ENCODE measurements at regions not wholly inside any gene's neighbourhood (a gene's known extent, or its start where the extent isn't known, plus 50 kb on each side); places are given as distances from the start of the nearest gene placed in this dataset.

- H3K36me3 Mint-ChIP-seq (ENCODE audit: low read depth) = no peaks in the 10 kb centered on the region
- H3K27me3 Mint-ChIP-seq (ENCODE audit: low read depth) = no peaks in the 10 kb centered on the region
- no peak overlapping the region for H3K27ac Mint-ChIP-seq (ENCODE audit: unreplicated experiment)
- no peak overlapping the region for H3K4me3 Mint-ChIP-seq
- no peaks in the 10 kb centered on the region for H3K4me1 Mint-ChIP-seq
- DNase-seq (ENCODE audit: low read depth, low spot score) = no peak
- no peak for TF ChIP-seq CTCF (conservative IDR thresholded peaks at IDR 0.05)
- no peaks in the 10 kb centered on the region for H3K9me3 Mint-ChIP-seq
These were observed 85.8 kb upstream of the AHI1 start for GRCh38 chr6:135583256-135583761.

DNA sequence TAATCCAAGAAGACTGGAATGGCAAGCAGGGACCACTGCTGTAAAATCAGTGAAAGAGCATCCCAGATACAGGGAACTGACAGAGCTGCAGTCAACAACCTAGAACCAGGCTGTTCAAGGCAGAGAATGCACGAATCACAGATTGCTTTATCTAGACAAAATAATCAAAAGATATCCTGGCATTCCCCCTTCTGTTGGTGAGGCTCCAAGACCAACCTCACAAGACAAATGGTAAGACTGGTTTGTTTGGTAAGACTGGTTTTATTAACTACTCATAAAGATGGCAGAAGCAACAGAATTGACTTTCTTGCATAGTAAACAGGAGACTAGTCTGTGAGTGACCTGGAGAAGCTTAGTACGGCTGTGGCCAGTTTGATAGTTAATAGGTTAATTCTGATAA is 88.8 kb upstream of the AHI1 start:
- H3K27ac Mint-ChIP-seq (ENCODE audit: unreplicated experiment) = no peak overlapping the region
- no peaks in the 10 kb centered on the region for H3K9me3 Mint-ChIP-seq
- no peaks in the 10 kb centered on the region for H3K4me1 Mint-ChIP-seq
- no peak for DNase-seq (ENCODE audit: low read depth, low spot score)
- no peaks in the 10 kb centered on the region for H3K36me3 Mint-ChIP-seq (ENCODE audit: low read depth)
- no peaks in the 10 kb centered on the region for H3K27me3 Mint-ChIP-seq (ENCODE audit: low read depth)
- TF ChIP-seq CTCF (conservative IDR thresholded peaks at IDR 0.05) = no peak
- no peak overlapping the region for H3K4me3 Mint-ChIP-seq

- DNase-seq (ENCODE audit: low read depth, low spot score) = no peak
- Mint-ChIP-seq H3K4me3 (no peak overlapping the region), H3K4me1 (no peaks in the 10 kb centered on the region), H3K9me3 (no peaks in the 10 kb centered on the region), H3K27ac (ENCODE audit: unreplicated experiment) (no peak overlapping the region), H3K36me3 (ENCODE audit: low read depth) (no peaks in the 10 kb centered on the region), H3K27me3 (ENCODE audit: low read depth) (no peaks in the 10 kb centered on the region)
- TF ChIP-seq CTCF (conservative IDR thresholded peaks at IDR 0.05) = no peak
These were observed 89.3 kb upstream of the AHI1 start for GRCh38 chr6:135586844-135587243.

- Mint-ChIP-seq H3K27me3 (ENCODE audit: low read depth) (no peaks in the 10 kb centered on the region), H3K4me3 (no peak overlapping the region), H3K9me3 (peaks cover 9% of the 10 kb centered on the region), H3K36me3 (ENCODE audit: low read depth) (no peaks in the 10 kb centered on the region), H3K4me1 (no peaks in the 10 kb centered on the region), H3K27ac (ENCODE audit: unreplicated experiment) (no peak overlapping the region)
- no peak for TF ChIP-seq CTCF (conservative IDR thresholded peaks at IDR 0.05)
- DNase-seq (ENCODE audit: low read depth, low spot score) = no peak
These were observed 94.7 kb upstream of the AHI1 start for GRCh38 chr6:135592276-135592675.

- Mint-ChIP-seq H3K27ac (ENCODE audit: unreplicated experiment) (no peak overlapping the region), H3K4me3 (no peak overlapping the region), H3K36me3 (ENCODE audit: low read depth) (no peaks in the 10 kb centered on the region), H3K27me3 (ENCODE audit: low read depth) (no peaks in the 10 kb centered on the region), H3K9me3 (peaks cover 9% of the 10 kb centered on the region), H3K4me1 (no peaks in the 10 kb centered on the region)
- TF ChIP-seq CTCF (conservative IDR thresholded peaks at IDR 0.05) = no peak
- DNase-seq (ENCODE audit: low read depth, low spot score) = no peak
These were observed 96.5 kb upstream of the AHI1 start for GRCh38 chr6:135594000-135594399.

Measured in neural crest cell (in vitro differentiated cells).